SU-DHL-6 (cell line): ENCODE measurements at regions not wholly inside any gene's neighbourhood (a gene's known extent, or its start where the extent isn't known, plus 50 kb on each side); places are given as distances from the start of the nearest gene placed in this dataset.

ENCODE experiments used
- H2AFZ ChIP-seq: fragments of 200-600 bp; sonication (generic); 2 replicates; pipeline ENCODE4 v1.6.1; 2014; ENCODE audit warnings: low read depth, mild to moderate bottlenecking, moderate library complexity, mixed read lengths, antibody characterized with exemption, low read length; ENCODE audit not compliant: severe bottlenecking
- H3F3A ChIP-seq: fragments of 200-600 bp; shearing (Covaris generic); 2 replicates; pipeline ENCODE4 v1.6.0; 2016; ENCODE audit warnings: antibody characterized with exemption, mild to moderate bottlenecking; ENCODE audit not compliant: insufficient read depth
- H3K27ac ChIP-seq: fragments of 200-600 bp; sonication (generic); 2 replicates; pipeline ENCODE4 v1.5.1; 2016; ENCODE audit warnings: low read depth, mild to moderate bottlenecking, low read length, moderate library complexity, mixed read lengths
- H3K27me3 ChIP-seq: fragments of 200-600 bp; sonication (generic), shearing (Covaris generic); 2 replicates; pipeline ENCODE4 v1.6.0; 2014; ENCODE audit warnings: mild to moderate bottlenecking, low read length
- H3K36me3 ChIP-seq: fragments of 200-600 bp; sonication (generic); 2 replicates; pipeline ENCODE4 v1.6.1; 2014; ENCODE audit warnings: mild to moderate bottlenecking, low read length, mixed read lengths
- H3K4me2 ChIP-seq: fragments of 300-600, 200-600 bp; shearing (Covaris generic), sonication (generic); 2 replicates; pipeline ENCODE4 v1.6.0; 2014; ENCODE audit warnings: low read length, low read depth, mild to moderate bottlenecking; ENCODE audit not compliant: poor library complexity, severe bottlenecking
- H3K4me3 ChIP-seq: fragments of 200-600 bp; sonication (generic); 2 replicates; pipeline ENCODE4 v1.5.1; 2014; ENCODE audit warnings: antibody characterized with exemption, low read length, mild to moderate bottlenecking, mixed read lengths; ENCODE audit not compliant: insufficient read depth, poor library complexity, severe bottlenecking
- H3K79me2 ChIP-seq: fragments of 200-600 bp; sonication (generic); 2 replicates; pipeline ENCODE4 v1.6.1; 2014; ENCODE audit warnings: mild to moderate bottlenecking, low read length, moderate library complexity; ENCODE audit not compliant: insufficient read depth
- H3K9ac ChIP-seq: fragments of 200-600 bp; sonication (generic); 2 replicates; pipeline ENCODE4 v1.7.0; 2014; ENCODE audit warnings: mild to moderate bottlenecking, low read length
- H3K9me2 ChIP-seq: fragments of 200-600 bp; sonication (generic); replicated peaks from 2 replicates; pipeline ENCODE4 v1.6.1; 2014; ENCODE audit warnings: low read length; ENCODE audit not compliant: insufficient read depth
- H3K9me3 ChIP-seq: fragments of 200-600 bp; sonication (generic); 2 replicates; pipeline ENCODE4 v1.6.1; 2014; ENCODE audit warnings: low read length, mixed read lengths; ENCODE audit not compliant: insufficient read depth
- H4K20me1 ChIP-seq: fragments of 200-600 bp; sonication (generic); 2 replicates; pipeline ENCODE4 v1.6.1; 2014; ENCODE audit warnings: low read depth, mild to moderate bottlenecking, antibody characterized with exemption, low read length, moderate library complexity, mixed read lengths
- CTCF ChIP-seq: fragments of 200-600 bp; sonication (generic); IDR thresholded peaks from one replicate; pipeline ENCODE4 v1.5.1; 2017; ENCODE audit warnings: antibody characterized with exemption, mild to moderate bottlenecking, low read length, moderate library complexity; ENCODE audit not compliant: insufficient read depth, poor library complexity, severe bottlenecking
- EZH2phosphoT487 ChIP-seq: fragments of 200-600 bp; sonication (generic), shearing (Covaris generic); conservative IDR thresholded peaks from 2 replicates; pipeline ENCODE4 v1.6.1; 2018; ENCODE audit warnings: mild to moderate bottlenecking, antibody characterized with exemption, low read length, moderate library complexity, mixed read lengths

GRCh38 chr10:111277661-111278060, 200.8 kb downstream of the ADRA2A start:
- Histone ChIP-seq H3K4me3 (no peak overlapping the region), H3K9me3 (no peaks in the 10 kb centered on the region), H3F3A (no peaks in the 10 kb centered on the region), H3K79me2 (no peaks in the 10 kb centered on the region), H3K9me2 (no peaks in the 10 kb centered on the region), H3K27me3 (no peaks in the 10 kb centered on the region), H3K36me3 (no peaks in the 10 kb centered on the region), H2AFZ (no peak overlapping the region), H3K9ac (no peak overlapping the region), H4K20me1 (no peaks in the 10 kb centered on the region), H3K27ac (no peak overlapping the region), H3K4me2 (no peak overlapping the region)
- TF ChIP-seq EZH2phosphoT487: no peak
- no peak for TF ChIP-seq CTCF

- no peaks in the 10 kb centered on the region for H3F3A ChIP-seq
- no peaks in the 10 kb centered on the region for H4K20me1 ChIP-seq
- H3K9me3 ChIP-seq: no peaks in the 10 kb centered on the region
- H3K9ac ChIP-seq: no peak overlapping the region
- no peaks in the 10 kb centered on the region for H3K36me3 ChIP-seq
- no peaks in the 10 kb centered on the region for H3K27me3 ChIP-seq
- H3K79me2 ChIP-seq: no peaks in the 10 kb centered on the region
- H2AFZ ChIP-seq: no peak overlapping the region
- H3K9me2 ChIP-seq: no peaks in the 10 kb centered on the region
- no peak overlapping the region for H3K4me3 ChIP-seq
- no peak for TF ChIP-seq CTCF
- TF ChIP-seq EZH2phosphoT487: no peak
- no peak overlapping the region for H3K27ac ChIP-seq
- no peak overlapping the region for H3K4me2 ChIP-seq
These were observed 201.4 kb downstream of the ADRA2A start for GRCh38 chr10:111278266-111278665.

GRCh38 chr10:111281516-111281915, 204.7 kb downstream of the ADRA2A start:
- Histone ChIP-seq H2AFZ (no peak overlapping the region), H3K9ac (no peak overlapping the region), H3K4me3 (no peak overlapping the region), H3K36me3 (no peaks in the 10 kb centered on the region), H4K20me1 (no peaks in the 10 kb centered on the region), H3K4me2 (no peak overlapping the region), H3K9me3 (no peaks in the 10 kb centered on the region), H3K27me3 (peaks cover 3% of the 10 kb centered on the region; the same call in 1 of the 2 replicates), H3K79me2 (no peaks in the 10 kb centered on the region), H3F3A (no peaks in the 10 kb centered on the region), H3K27ac (no peak overlapping the region), H3K9me2 (no peaks in the 10 kb centered on the region)
- TF ChIP-seq CTCF (no peak), EZH2phosphoT487 (no peak)
